ENCODE measurements at regions not wholly inside any gene's neighbourhood (a gene's known extent, or its start where the extent isn't known, plus 50 kb on each side); places are given as distances from the start of the nearest gene placed in this dataset.
"Not testable (repeated sequence)": the region's sequence is repeated elsewhere in the genome, so short reads cannot be mapped to it uniquely, and the experiment has no call there.

GRCh38 chr2:63676135-63676534 lies 87.4 kb downstream of the MDH1 start:
- no peaks in the 10 kb centered on the region for H3K4me1 ChIP-seq (ENCODE audit: insufficient read depth, low read length)
- H3K9ac ChIP-seq (ENCODE audit: low read depth, low read length): no peak overlapping the region
- no peaks in the 10 kb centered on the region for H3K36me3 ChIP-seq (ENCODE audit: insufficient read depth, low read length)
- no peaks in the 10 kb centered on the region for H3K9me3 ChIP-seq (ENCODE audit: control insufficient read depth, insufficient read depth, low read length)

- Histone ChIP-seq H3K36me3 (ENCODE audit: insufficient read depth, low read length) (no peaks in the 10 kb centered on the region), H3K4me1 (ENCODE audit: insufficient read depth, low read length) (no peaks in the 10 kb centered on the region), H3K9ac (ENCODE audit: low read depth, low read length) (no peak overlapping the region), H3K9me3 (ENCODE audit: control insufficient read depth, insufficient read depth, low read length) (no peaks in the 10 kb centered on the region)
Observed at GRCh38 chr2:63678085-63678484, 89.3 kb downstream of the MDH1 start.

DNA sequence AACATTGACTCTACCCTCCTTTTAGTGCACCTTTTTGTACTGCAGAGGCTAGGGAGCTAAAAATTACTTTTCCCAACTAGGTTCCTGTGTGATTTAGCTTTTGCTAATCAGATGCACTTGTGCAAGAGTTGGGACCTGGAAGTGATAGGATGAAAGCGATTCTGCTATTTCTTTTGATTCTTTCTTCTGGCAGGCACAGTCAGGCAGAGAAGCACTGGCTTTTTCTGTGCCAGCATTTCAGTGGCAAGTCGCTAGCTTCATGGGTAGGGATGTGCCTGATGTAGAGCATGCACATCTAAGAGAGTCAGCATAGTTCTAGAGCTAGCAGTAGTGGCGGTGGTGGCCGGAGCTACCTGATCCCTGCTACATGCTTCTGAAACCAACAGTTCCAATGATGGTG lies 89.8 kb downstream of the MDH1 start:
- H3K4me1 ChIP-seq (ENCODE audit: insufficient read depth, low read length): no peaks in the 10 kb centered on the region
- no peaks in the 10 kb centered on the region for H3K36me3 ChIP-seq (ENCODE audit: insufficient read depth, low read length)
- no peaks in the 10 kb centered on the region for H3K9me3 ChIP-seq (ENCODE audit: control insufficient read depth, insufficient read depth, low read length)
- H3K9ac ChIP-seq (ENCODE audit: low read depth, low read length): no peak overlapping the region

- Histone ChIP-seq H3K36me3 (ENCODE audit: insufficient read depth, low read length) (no peaks in the 10 kb centered on the region), H3K9me3 (ENCODE audit: control insufficient read depth, insufficient read depth, low read length) (no peaks in the 10 kb centered on the region), H3K4me1 (ENCODE audit: insufficient read depth, low read length) (no peaks in the 10 kb centered on the region), H3K9ac (ENCODE audit: low read depth, low read length) (no peak overlapping the region)
Observed at GRCh38 chr2:63679252-63679855, 90.6 kb downstream of the MDH1 start.

GRCh38 chr2:63680455-63680854 lies 91.7 kb downstream of the MDH1 start:
- Histone ChIP-seq H3K36me3 (ENCODE audit: insufficient read depth, low read length) (no peaks in the 10 kb centered on the region), H3K4me1 (ENCODE audit: insufficient read depth, low read length) (no peaks in the 10 kb centered on the region), H3K9ac (ENCODE audit: low read depth, low read length) (no peak overlapping the region), H3K9me3 (ENCODE audit: control insufficient read depth, insufficient read depth, low read length) (no peaks in the 10 kb centered on the region)

DNA sequence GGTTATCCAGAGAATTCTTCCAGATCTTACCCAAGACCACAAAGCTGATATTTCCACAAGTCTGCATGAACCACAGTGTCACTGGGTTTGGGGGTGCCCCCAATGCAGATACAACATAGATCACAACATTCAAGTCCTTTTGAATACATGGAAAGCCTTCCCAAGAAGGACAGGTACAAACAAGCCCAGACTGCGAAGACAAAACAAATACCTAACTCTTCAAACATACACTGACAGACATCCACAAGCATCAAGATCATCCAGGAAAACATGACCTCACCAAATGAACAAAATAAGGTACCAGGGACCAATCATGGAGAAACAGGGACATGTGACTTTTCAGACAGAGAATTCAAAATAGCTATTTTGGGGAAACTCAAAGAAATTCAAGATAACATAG lies 93.1 kb downstream of the MDH1 start:
- Histone ChIP-seq H3K4me1 (ENCODE audit: insufficient read depth, low read length) (no peaks in the 10 kb centered on the region), H3K36me3 (ENCODE audit: insufficient read depth, low read length) (no peaks in the 10 kb centered on the region), H3K9ac (ENCODE audit: low read depth, low read length) (no peak overlapping the region), H3K9me3 (ENCODE audit: control insufficient read depth, insufficient read depth, low read length) (no peaks in the 10 kb centered on the region)

DNA sequence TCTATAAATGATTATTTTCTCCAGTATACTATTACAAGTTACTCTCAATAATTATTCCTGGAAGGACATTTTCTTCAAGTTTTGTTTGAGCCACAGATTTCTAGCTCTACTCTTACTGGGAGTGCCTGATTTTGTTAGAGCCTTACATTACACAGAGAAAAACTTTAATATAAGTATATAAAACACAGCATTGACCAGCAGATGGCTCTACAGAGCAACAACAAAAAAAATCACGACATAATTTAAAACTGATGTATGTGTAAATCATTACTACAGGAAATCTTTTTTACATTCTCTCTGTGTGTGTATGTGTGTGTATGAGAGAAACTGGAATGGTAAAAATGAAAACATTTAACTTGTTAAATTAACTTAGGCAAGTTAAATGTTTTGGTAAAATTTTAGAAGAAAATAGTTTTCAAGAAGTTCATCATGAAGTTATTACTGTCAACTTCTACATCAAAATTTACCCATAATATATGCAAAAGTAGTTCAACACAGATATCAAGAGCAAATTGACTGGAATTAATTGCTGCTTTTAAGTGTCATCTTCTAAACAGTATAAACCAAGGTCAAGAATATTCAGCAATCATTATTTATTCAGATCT lies 103.3 kb downstream of the MDH1 start:
- peaks cover 2% of the 10 kb centered on the region; the same call in 1 of the 2 replicates for H3K9me3 ChIP-seq (ENCODE audit: control insufficient read depth, insufficient read depth, low read length)
- no peaks in the 10 kb centered on the region; the same call in 1 of the 2 replicates for H3K4me1 ChIP-seq (ENCODE audit: insufficient read depth, low read length)
- H3K9ac ChIP-seq (ENCODE audit: low read depth, low read length): no peak overlapping the region
- H3K36me3 ChIP-seq (ENCODE audit: insufficient read depth, low read length): no peaks in the 10 kb centered on the region

GRCh38 chr2:63695583-63695982 lies 106.8 kb downstream of the MDH1 start:
- Histone ChIP-seq H3K9ac (ENCODE audit: low read depth, low read length) (no peak overlapping the region), H3K36me3 (ENCODE audit: insufficient read depth, low read length) (no peaks in the 10 kb centered on the region), H3K9me3 (ENCODE audit: control insufficient read depth, insufficient read depth, low read length) (no peaks in the 10 kb centered on the region), H3K4me1 (ENCODE audit: insufficient read depth, low read length) (peaks cover 4% of the 10 kb centered on the region; the same call in 1 of the 2 replicates)

- H3K9me3 ChIP-seq (ENCODE audit: control insufficient read depth, insufficient read depth, low read length): no peaks in the 10 kb centered on the region
Observed at GRCh38 chr2:63696496-63696895, 107.7 kb downstream of the MDH1 start.

DNA sequence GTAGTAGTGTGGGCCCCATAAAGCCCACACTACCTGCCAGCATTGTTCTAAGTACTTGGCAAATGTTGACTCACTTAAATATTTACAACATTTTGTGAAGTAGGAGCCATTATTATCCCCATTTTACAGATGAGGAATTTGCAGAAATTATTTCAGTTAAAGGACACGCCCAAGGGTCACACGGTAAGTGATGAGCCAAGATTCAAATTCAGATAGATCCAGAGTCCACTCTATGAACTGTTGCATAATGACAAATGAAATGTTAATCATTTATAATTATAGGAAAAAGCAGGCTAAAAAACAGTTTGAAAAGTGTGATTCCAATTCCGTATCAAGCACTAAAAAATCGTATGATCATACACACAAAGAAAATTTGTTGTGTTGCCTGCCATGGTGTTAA lies 108.4 kb downstream of the MDH1 start:
- H3K9me3 ChIP-seq (ENCODE audit: control insufficient read depth, insufficient read depth, low read length): no peaks in the 10 kb centered on the region
- no peaks in the 10 kb centered on the region for H3K36me3 ChIP-seq (ENCODE audit: insufficient read depth, low read length)
- H3K9ac ChIP-seq (ENCODE audit: low read depth, low read length): no peak overlapping the region
- H3K4me1 ChIP-seq (ENCODE audit: insufficient read depth, low read length): peaks cover 4% of the 10 kb centered on the region; the same call in 1 of the 2 replicates

More at GRCh38 chr2:63696496-63696895, 107.7 kb downstream of the MDH1 start:
- Histone ChIP-seq H3K4me1 (ENCODE audit: insufficient read depth, low read length) (peaks cover 4% of the 10 kb centered on the region; the same call in 1 of the 2 replicates), H3K9ac (ENCODE audit: low read depth, low read length) (no peak overlapping the region), H3K36me3 (ENCODE audit: insufficient read depth, low read length) (no peaks in the 10 kb centered on the region)

- Histone ChIP-seq H3K9me3 (ENCODE audit: control insufficient read depth, insufficient read depth, low read length) (no peaks in the 10 kb centered on the region), H3K9ac (ENCODE audit: low read depth, low read length) (no peak overlapping the region), H3K4me1 (ENCODE audit: insufficient read depth, low read length) (peaks cover 4% of the 10 kb centered on the region; the same call in 1 of the 2 replicates), H3K36me3 (ENCODE audit: insufficient read depth, low read length) (no peaks in the 10 kb centered on the region)
Observed at GRCh38 chr2:63698786-63699548, 110.2 kb downstream of the MDH1 start.

- Histone ChIP-seq H3K36me3 (ENCODE audit: insufficient read depth, low read length) (no peaks in the 10 kb centered on the region), H3K4me1 (ENCODE audit: insufficient read depth, low read length) (peaks cover 4% of the 10 kb centered on the region; the same call in 1 of the 2 replicates), H3K9ac (ENCODE audit: low read depth, low read length) (no peak overlapping the region), H3K9me3 (ENCODE audit: control insufficient read depth, insufficient read depth, low read length) (no peaks in the 10 kb centered on the region)
Observed at GRCh38 chr2:63699549-63699839, 110.7 kb downstream of the MDH1 start.

GRCh38 chr2:63700271-63700670 lies 111.5 kb downstream of the MDH1 start:
- no peaks in the 10 kb centered on the region for H3K9me3 ChIP-seq (ENCODE audit: control insufficient read depth, insufficient read depth, low read length)
- peaks cover 4% of the 10 kb centered on the region; the same call in 1 of the 2 replicates for H3K4me1 ChIP-seq (ENCODE audit: insufficient read depth, low read length)
- no peaks in the 10 kb centered on the region for H3K36me3 ChIP-seq (ENCODE audit: insufficient read depth, low read length)
- no peak overlapping the region for H3K9ac ChIP-seq (ENCODE audit: low read depth, low read length)

DNA sequence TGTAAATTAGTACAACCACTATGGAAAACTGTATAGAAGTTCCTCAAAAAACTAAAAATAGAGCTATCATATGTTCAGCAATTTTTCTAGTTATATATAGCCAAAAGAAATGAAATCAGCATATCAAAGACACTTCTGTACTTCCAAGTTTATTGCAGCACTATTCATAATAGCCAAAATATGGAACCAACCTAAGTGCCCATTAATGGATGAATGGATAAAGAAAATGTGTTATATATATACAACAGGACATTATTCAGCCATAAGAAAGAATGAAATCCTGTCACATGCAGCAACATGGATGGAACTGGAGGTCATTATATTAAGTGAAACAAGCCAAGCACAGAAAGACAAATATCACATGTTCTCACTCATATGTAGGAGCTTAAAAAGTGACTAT lies 112.6 kb downstream of the MDH1 start:
- Histone ChIP-seq H3K9me3 (ENCODE audit: control insufficient read depth, insufficient read depth, low read length) (no peaks in the 10 kb centered on the region), H3K9ac (ENCODE audit: low read depth, low read length) (no peak overlapping the region), H3K36me3 (ENCODE audit: insufficient read depth, low read length) (no peaks in the 10 kb centered on the region), H3K4me1 (ENCODE audit: insufficient read depth, low read length) (peaks cover 4% of the 10 kb centered on the region; the same call in 1 of the 2 replicates)

GRCh38 chr2:63706084-63706483 lies 117.3 kb downstream of the MDH1 start:
- not testable (repeated sequence) for H3K9ac ChIP-seq (ENCODE audit: low read depth, low read length); H3K9me3 ChIP-seq (ENCODE audit: control insufficient read depth, insufficient read depth, low read length); H3K4me1 ChIP-seq (ENCODE audit: insufficient read depth, low read length); H3K36me3 ChIP-seq (ENCODE audit: insufficient read depth, low read length)

All from ES-I3 (cell line).